ENCODE measurements at regions not wholly inside any gene's neighbourhood (a gene's known extent, or its start where the extent isn't known, plus 50 kb on each side); places are given as distances from the start of the nearest gene placed in this dataset.
"Not testable (repeated sequence)": the region's sequence is repeated elsewhere in the genome, so short reads cannot be mapped to it uniquely, and the experiment has no call there.

- not testable (repeated sequence) for DNase-seq
These were observed 315.9 kb downstream of the SUCLA2 start for GRCh38 chr13:47685156-47685555.

GRCh38 chr13:47680748-47681147 is 320.3 kb downstream of the SUCLA2 start:
- no peak for DNase-seq

GRCh38 chr13:47679401-47679800 is 321.7 kb downstream of the SUCLA2 start:
- DNase-seq: no peak

GRCh38 chr13:47678201-47678968 is 322.7 kb downstream of the SUCLA2 start:
- no peak for DNase-seq

- no peak for DNase-seq
These were observed 325.2 kb downstream of the SUCLA2 start for GRCh38 chr13:47675871-47676270.

- no peak for DNase-seq
These were observed 327.8 kb downstream of the SUCLA2 start for GRCh38 chr13:47673009-47673850.

GRCh38 chr13:47672245-47673008 is 328.6 kb downstream of the SUCLA2 start:
- no peak for DNase-seq

- no peak for DNase-seq
These were observed 329.3 kb downstream of the SUCLA2 start for GRCh38 chr13:47671776-47672175.

GRCh38 chr13:47665043-47665442 is 336.0 kb downstream of the SUCLA2 start:
- DNase-seq: no peak

- DNase-seq: no peak
These were observed 340.0 kb downstream of the SUCLA2 start for GRCh38 chr13:47661076-47661475.

GRCh38 chr13:47656651-47657050 is 344.4 kb downstream of the SUCLA2 start:
- DNase-seq: no peak

GRCh38 chr13:47650209-47650608 is 350.9 kb downstream of the SUCLA2 start:
- DNase-seq: no peak

GRCh38 chr13:47647001-47647400 is 354.1 kb downstream of the SUCLA2 start:
- DNase-seq: no peak

- no peak for DNase-seq
These were observed 354.8 kb downstream of the SUCLA2 start for GRCh38 chr13:47646298-47646697.

- DNase-seq: no peak
These were observed 361.2 kb downstream of the SUCLA2 start for GRCh38 chr13:47639738-47640447.

GRCh38 chr13:47638627-47639026 is 362.4 kb downstream of the SUCLA2 start:
- DNase-seq: no peak

- DNase-seq: no peak
These were observed 368.8 kb downstream of the SUCLA2 start for GRCh38 chr13:47632311-47632710.

- no peak for DNase-seq
These were observed 372.4 kb downstream of the SUCLA2 start for GRCh38 chr13:47628666-47629065.

GRCh38 chr13:47623862-47624261 is 377.2 kb downstream of the SUCLA2 start:
- DNase-seq: no peak

- DNase-seq: no peak
These were observed 379.1 kb downstream of the SUCLA2 start for GRCh38 chr13:47621931-47622330.

- no peak for DNase-seq
These were observed 389.3 kb downstream of the SUCLA2 start for GRCh38 chr13:47611664-47612288.

GRCh38 chr13:47610687-47611086 is 390.4 kb downstream of the SUCLA2 start:
- DNase-seq: no peak

All from SHP77 treated with DMSO at 0.1 percent for 48 hours (cell line).